Neural progenitor cell (in vitro differentiated cells): ENCODE measurements at regions not wholly inside any gene's neighbourhood (a gene's known extent, or its start where the extent isn't known, plus 50 kb on each side); places are given as distances from the start of the nearest gene placed in this dataset.

Experiments used
- EZH2 ChIP-seq: fragments of 200-600 bp; sonication (generic); IDR thresholded peaks from 2 replicates; pipeline ENCODE4 v1.6.1; 2017; ENCODE audit warnings: antibody characterized with exemption, mild to moderate bottlenecking, moderate library complexity
- EZH2phosphoT487 ChIP-seq: fragments of 200-600 bp; sonication (generic); IDR thresholded peaks from 2 replicates; pipeline ENCODE4 v1.6.1; 2017; ENCODE audit warnings: antibody characterized with exemption
- TF ChIP-seq, protein P1 (sequence below): fragments of 200-600 bp; sonication (generic); IDR thresholded peaks from 2 replicates; pipeline ENCODE4 v1.5.1; 2017; ENCODE audit warnings: antibody characterized with exemption, mild to moderate bottlenecking

GRCh38 chr15:94026458-94027304 is 204.7 kb upstream of the MCTP2 start:
- TF ChIP-seq EZH2phosphoT487 (no peak), EZH2 (no peak)
- TF ChIP-seq, protein P1, sequence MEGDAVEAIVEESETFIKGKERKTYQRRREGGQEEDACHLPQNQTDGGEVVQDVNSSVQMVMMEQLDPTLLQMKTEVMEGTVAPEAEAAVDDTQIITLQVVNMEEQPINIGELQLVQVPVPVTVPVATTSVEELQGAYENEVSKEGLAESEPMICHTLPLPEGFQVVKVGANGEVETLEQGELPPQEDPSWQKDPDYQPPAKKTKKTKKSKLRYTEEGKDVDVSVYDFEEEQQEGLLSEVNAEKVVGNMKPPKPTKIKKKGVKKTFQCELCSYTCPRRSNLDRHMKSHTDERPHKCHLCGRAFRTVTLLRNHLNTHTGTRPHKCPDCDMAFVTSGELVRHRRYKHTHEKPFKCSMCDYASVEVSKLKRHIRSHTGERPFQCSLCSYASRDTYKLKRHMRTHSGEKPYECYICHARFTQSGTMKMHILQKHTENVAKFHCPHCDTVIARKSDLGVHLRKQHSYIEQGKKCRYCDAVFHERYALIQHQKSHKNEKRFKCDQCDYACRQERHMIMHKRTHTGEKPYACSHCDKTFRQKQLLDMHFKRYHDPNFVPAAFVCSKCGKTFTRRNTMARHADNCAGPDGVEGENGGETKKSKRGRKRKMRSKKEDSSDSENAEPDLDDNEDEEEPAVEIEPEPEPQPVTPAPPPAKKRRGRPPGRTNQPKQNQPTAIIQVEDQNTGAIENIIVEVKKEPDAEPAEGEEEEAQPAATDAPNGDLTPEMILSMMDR: no peak
